HEK293 (cell line): ENCODE measurements at regions not wholly inside any gene's neighbourhood (a gene's known extent, or its start where the extent isn't known, plus 50 kb on each side); places are given as distances from the start of the nearest gene placed in this dataset.
A peak's percentile ranks its signal among the peaks of the same experiment; 100 is the strongest.
"Not testable (repeated sequence)": the region's sequence is repeated elsewhere in the genome, so short reads cannot be mapped to it uniquely, and the experiment has no call there.

Experiments used
- CTCF ChIA-PET: fragments of 350-600 bp; formaldehyde crosslinking; extraction: SDS; loops from one replicate; lab custom pipeline; 2021; ENCODE audit warnings: antibody characterized with exemption; lab: Yijun Ruan, JAX
- POLR2A ChIA-PET: fragments of 300-600 bp; formaldehyde crosslinking; extraction: SDS; loops from one replicate; lab custom pipeline; 2020; ENCODE audit warnings: antibody characterized with exemption, inconsistent platforms; lab: Yijun Ruan, JAX
- H3K27ac ChIP-seq: fragments of 200-500 bp; sonication (Bioruptor generic); 2 replicates; pipeline ENCODE4 v1.5.1; 2014; ENCODE audit warnings: low read depth, low read length, control low read depth, inconsistent platforms; ENCODE audit errors: extremely low read depth
- H3K36me3 ChIP-seq, 2 experiments: fragments of 200-500 bp in 1 of 2; sonication (Bioruptor generic) in 1 of 2; 1 replicate in 1 of 2; 2 replicates in 1 of 2; pipeline ENCODE4 v1.5.1; 2014 to 2017; ENCODE audit warnings: inconsistent platforms in 2 of 2, low read length in 2 of 2; ENCODE audit not compliant: control insufficient read depth in 2 of 2, insufficient read depth in 1 of 2
- H3K4me1 ChIP-seq: fragments of 200-500 bp; sonication (Bioruptor generic); 2 replicates; pipeline ENCODE4 v1.5.1; 2014; ENCODE audit warnings: mild to moderate bottlenecking, low read length, inconsistent platforms; ENCODE audit not compliant: control insufficient read depth, insufficient read depth
- H3K4me3 ChIP-seq: 2 replicates; pipeline ENCODE4 v1.5.1; 2011; ENCODE audit warnings: low read depth, mild to moderate bottlenecking, control low read depth, low read length, moderate library complexity
- H3K9me3 ChIP-seq: fragments of 200-500 bp; sonication (Bioruptor generic); 2 replicates; pipeline ENCODE4 v1.5.1; 2014; ENCODE audit warnings: low read depth, low read length, inconsistent platforms; ENCODE audit not compliant: control insufficient read depth, insufficient read depth
- FEZF1 ChIP-seq: fragments of 450-650 bp; formaldehyde crosslinking; IDR thresholded peaks from 2 replicates; pipeline ENCODE4 v1.5.1; 2016; ENCODE audit warnings: missing biosample characterization, missing genetic modification characterization
- KLF10 ChIP-seq: fragments of 450-650 bp; IDR thresholded peaks from 2 replicates; pipeline ENCODE4 v1.5.1; 2018; ENCODE audit warnings: missing biosample characterization, mild to moderate bottlenecking, missing genetic modification characterization
- MYNN ChIP-seq: fragments of 450-650 bp; formaldehyde crosslinking; IDR thresholded peaks from 2 replicates; pipeline ENCODE4 v1.5.1; 2016; ENCODE audit warnings: missing biosample characterization, missing genetic modification characterization, borderline replicate concordance
- MZF1 ChIP-seq: fragments of 450-650 bp; formaldehyde crosslinking; IDR thresholded peaks from 2 replicates; pipeline ENCODE4 v1.5.1; 2017; ENCODE audit warnings: missing biosample characterization, missing genetic modification characterization, borderline replicate concordance
- TCF7L2 ChIP-seq: IDR thresholded peaks from 2 replicates; pipeline ENCODE4 v1.6.1; 2011; ENCODE audit warnings: low read depth, mild to moderate bottlenecking, inconsistent platforms, low read length, moderate library complexity, borderline replicate concordance
- ZBTB17 ChIP-seq: fragments of 450-650 bp; formaldehyde crosslinking; IDR thresholded peaks from 2 replicates; pipeline ENCODE4 v1.5.1; 2016; ENCODE audit warnings: missing biosample characterization, missing genetic modification characterization
- ZBTB20 ChIP-seq: fragments of 450-650 bp; formaldehyde crosslinking; IDR thresholded peaks from 2 replicates; pipeline ENCODE4 v1.5.1; 2016; ENCODE audit warnings: missing biosample characterization, missing genetic modification characterization
- ZNF19 ChIP-seq: fragments of 450-650 bp; formaldehyde crosslinking; IDR thresholded peaks from 2 replicates; pipeline ENCODE4; 2016; ENCODE audit warnings: missing biosample characterization, missing genetic modification characterization, low read depth
- ZNF354C ChIP-seq: fragments of 450-650 bp; formaldehyde crosslinking; IDR thresholded peaks from 2 replicates; pipeline ENCODE4 v1.5.1; 2016; ENCODE audit warnings: missing biosample characterization, missing genetic modification characterization, low read depth, borderline replicate concordance
- ZNF423 ChIP-seq: fragments of 450-650 bp; formaldehyde crosslinking; IDR thresholded peaks from 2 replicates; pipeline ENCODE4 v1.5.1; 2016; ENCODE audit warnings: missing biosample characterization, missing genetic modification characterization
- ZNF426 ChIP-seq: fragments of 450-650 bp; formaldehyde crosslinking; IDR thresholded peaks from 2 replicates; pipeline ENCODE4 v1.5.1; 2017; ENCODE audit warnings: missing biosample characterization, missing genetic modification characterization, mild to moderate bottlenecking, inconsistent platforms, moderate library complexity
- ZNF560 ChIP-seq: fragments of 450-650 bp; formaldehyde crosslinking; IDR thresholded peaks from 2 replicates; pipeline ENCODE4 v1.5.1; 2017; ENCODE audit warnings: missing biosample characterization, missing genetic modification characterization, borderline replicate concordance
- ZNF585B ChIP-seq: fragments of 450-650 bp; formaldehyde crosslinking; IDR thresholded peaks from 2 replicates; pipeline ENCODE4 v1.5.1; 2016; ENCODE audit warnings: missing biosample characterization, missing genetic modification characterization
- ZNF621 ChIP-seq: fragments of 450-650 bp; formaldehyde crosslinking; IDR thresholded peaks from 2 replicates; pipeline ENCODE4 v1.5.1; 2017; ENCODE audit warnings: missing biosample characterization, missing genetic modification characterization
- ZNF623 ChIP-seq: fragments of 450-650 bp; formaldehyde crosslinking; IDR thresholded peaks from 2 replicates; pipeline ENCODE4 v1.5.1; 2016; ENCODE audit warnings: missing biosample characterization, missing genetic modification characterization
- ZNF624 ChIP-seq: fragments of 450-650 bp; formaldehyde crosslinking; IDR thresholded peaks from 2 replicates; pipeline ENCODE4 v1.5.1; 2017; ENCODE audit warnings: missing biosample characterization, missing genetic modification characterization
- ZNF747 ChIP-seq: fragments of 450-650 bp; formaldehyde crosslinking; IDR thresholded peaks from 2 replicates; pipeline ENCODE4 v1.5.1; 2016; ENCODE audit warnings: missing biosample characterization, missing genetic modification characterization
- ZSCAN16 ChIP-seq: fragments of 450-650 bp; formaldehyde crosslinking; IDR thresholded peaks from 2 replicates; pipeline ENCODE4 v1.5.1; 2016; ENCODE audit warnings: missing biosample characterization, missing genetic modification characterization
- ZSCAN23 ChIP-seq: fragments of 450-650 bp; formaldehyde crosslinking; IDR thresholded peaks from 2 replicates; pipeline ENCODE4 v1.5.1; 2016; ENCODE audit warnings: missing biosample characterization, missing genetic modification characterization
- TF ChIP-seq, protein P1 (sequence below): fragments of 450-650 bp; formaldehyde crosslinking; IDR thresholded peaks from 2 replicates; pipeline ENCODE4 v1.5.1; 2016; ENCODE audit warnings: missing biosample characterization, missing genetic modification characterization
- TF ChIP-seq, protein P2 (sequence below): fragments of 450-650 bp; formaldehyde crosslinking; IDR thresholded peaks from 2 replicates; pipeline ENCODE4 v1.5.1; 2017; ENCODE audit warnings: missing biosample characterization, mild to moderate bottlenecking, missing genetic modification characterization, moderate library complexity
- TF ChIP-seq, protein P3 (sequence below): fragments of 450-650 bp; formaldehyde crosslinking; IDR thresholded peaks from 2 replicates; pipeline ENCODE4 v1.5.1; 2017; ENCODE audit warnings: missing biosample characterization, missing genetic modification characterization

DNA sequence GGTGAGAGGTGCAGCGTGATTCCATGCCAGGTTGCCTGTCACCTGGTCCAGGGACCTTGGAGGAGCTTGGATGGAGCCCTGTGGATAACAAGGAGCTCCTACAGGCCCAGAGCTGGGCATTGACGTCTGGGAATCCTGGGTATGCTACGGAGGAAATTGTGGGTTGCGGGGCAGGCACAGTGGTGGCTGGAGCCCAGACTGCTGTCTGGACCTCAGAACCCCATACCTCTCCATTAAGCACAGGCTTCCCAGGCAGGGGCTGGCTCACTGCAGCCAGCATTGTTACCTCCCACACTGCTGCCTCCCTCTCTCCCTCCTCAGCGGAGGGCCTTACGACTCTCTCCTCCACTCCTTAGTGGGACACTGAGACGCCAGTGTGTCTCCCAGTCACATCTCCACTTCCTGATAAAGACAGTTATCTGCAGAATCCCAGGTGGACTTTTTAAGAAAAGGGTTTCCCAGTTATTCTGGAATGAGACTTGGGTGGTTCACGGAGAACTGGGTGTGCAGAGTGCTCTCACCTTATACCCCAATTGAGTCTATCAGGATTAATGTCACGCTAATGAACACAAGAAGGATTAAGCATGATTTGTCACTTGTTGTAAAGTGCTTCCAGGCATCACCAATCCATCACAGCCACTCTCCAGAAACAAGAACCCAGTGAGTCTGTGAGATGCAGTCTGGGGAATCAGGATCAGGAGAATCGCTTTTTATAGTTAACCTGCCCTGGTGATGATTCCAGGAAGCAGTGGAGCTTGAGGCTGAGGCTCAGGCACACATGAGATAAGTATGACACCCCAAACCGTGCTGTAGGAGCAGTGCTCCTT, 309.4 kb downstream of the RPS24 start:
- Histone ChIP-seq H3K27ac (no peak overlapping the region), H3K4me3 (no peak overlapping the region), H3K9me3 (no peaks in the 10 kb centered on the region), H3K36me3 (no peaks in the 10 kb centered on the region), H3K4me1 (no peaks in the 10 kb centered on the region)
- ChIA-PET POLR2A (no interaction called here), CTCF (no interaction called here)
- TF ChIP-seq ZNF624 (no peak), ZNF423 (tag by site-specific recombination) (no peak), TCF7L2 (no peak), ZNF585B (tag by site-specific recombination) (no peak), ZBTB20 (tag by site-specific recombination) (no peak), ZBTB17 (tag by site-specific recombination) (peak; percentile 74), ZNF747 (tag by site-specific recombination) (no peak)
- TF ChIP-seq, protein P1, sequence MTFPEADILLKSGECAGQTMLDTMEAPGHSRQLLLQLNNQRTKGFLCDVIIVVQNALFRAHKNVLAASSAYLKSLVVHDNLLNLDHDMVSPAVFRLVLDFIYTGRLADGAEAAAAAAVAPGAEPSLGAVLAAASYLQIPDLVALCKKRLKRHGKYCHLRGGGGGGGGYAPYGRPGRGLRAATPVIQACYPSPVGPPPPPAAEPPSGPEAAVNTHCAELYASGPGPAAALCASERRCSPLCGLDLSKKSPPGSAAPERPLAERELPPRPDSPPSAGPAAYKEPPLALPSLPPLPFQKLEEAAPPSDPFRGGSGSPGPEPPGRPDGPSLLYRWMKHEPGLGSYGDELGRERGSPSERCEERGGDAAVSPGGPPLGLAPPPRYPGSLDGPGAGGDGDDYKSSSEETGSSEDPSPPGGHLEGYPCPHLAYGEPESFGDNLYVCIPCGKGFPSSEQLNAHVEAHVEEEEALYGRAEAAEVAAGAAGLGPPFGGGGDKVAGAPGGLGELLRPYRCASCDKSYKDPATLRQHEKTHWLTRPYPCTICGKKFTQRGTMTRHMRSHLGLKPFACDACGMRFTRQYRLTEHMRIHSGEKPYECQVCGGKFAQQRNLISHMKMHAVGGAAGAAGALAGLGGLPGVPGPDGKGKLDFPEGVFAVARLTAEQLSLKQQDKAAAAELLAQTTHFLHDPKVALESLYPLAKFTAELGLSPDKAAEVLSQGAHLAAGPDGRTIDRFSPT (tag by site-specific recombination), result no peak

DNA sequence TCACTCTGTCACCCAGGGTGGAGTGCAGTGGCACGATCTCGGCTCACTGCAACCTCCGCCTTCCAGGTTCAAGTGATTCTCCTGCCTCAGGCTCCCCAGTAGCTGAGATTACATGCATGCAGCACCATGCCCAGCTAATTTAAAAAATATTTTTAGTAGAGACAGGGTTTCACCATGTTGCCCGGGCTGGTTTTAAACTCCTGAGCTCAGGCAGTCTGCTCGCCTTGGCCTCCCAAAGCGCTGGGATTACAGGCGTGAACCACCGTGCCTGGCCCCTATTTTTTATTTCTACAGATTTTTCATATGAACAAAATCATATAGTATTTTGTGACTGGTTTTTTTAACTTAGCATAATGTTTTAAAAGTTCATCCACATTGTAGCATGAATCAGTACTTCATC, 310.6 kb downstream of the RPS24 start:
- POLR2A ChIA-PET, CTCF ChIA-PET: not testable (repeated sequence)

DNA sequence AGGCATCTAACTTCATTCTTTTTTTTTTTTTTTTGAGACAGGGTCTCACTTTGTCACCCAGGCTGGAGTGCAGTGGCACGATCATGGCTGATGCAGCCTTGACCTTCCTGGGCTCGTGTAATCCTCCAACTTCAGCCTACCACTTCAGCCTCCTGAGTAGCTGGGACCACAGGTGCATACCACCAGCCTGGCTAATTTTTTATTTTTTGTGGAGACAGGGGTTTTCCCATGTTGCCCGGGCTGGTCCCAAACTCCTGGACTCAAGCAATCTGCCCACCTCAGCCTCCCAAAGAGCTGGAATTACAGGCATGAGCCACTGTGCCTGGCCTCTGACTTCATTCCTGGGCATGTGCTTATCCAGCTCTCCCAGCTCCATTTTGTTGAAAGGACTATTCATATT, 311.9 kb downstream of the RPS24 start:
- H3K9me3 ChIP-seq, H3K4me1 ChIP-seq, H3K36me3 ChIP-seq, H3K27ac ChIP-seq, H3K4me3 ChIP-seq, POLR2A ChIA-PET: not testable (repeated sequence)
- CTCF ChIA-PET, result interaction anchor here (0.9 kb wide), 1 partner anchor 312 kb away, joined by 4 read pairs; no protein-coding TSS in a partner anchor

More for the DNA sequence above, 310.6 kb downstream of the RPS24 start:
- H3K9me3 ChIP-seq, H3K4me3 ChIP-seq, H3K4me1 ChIP-seq, H3K27ac ChIP-seq, H3K36me3 ChIP-seq: not testable (repeated sequence)

DNA sequence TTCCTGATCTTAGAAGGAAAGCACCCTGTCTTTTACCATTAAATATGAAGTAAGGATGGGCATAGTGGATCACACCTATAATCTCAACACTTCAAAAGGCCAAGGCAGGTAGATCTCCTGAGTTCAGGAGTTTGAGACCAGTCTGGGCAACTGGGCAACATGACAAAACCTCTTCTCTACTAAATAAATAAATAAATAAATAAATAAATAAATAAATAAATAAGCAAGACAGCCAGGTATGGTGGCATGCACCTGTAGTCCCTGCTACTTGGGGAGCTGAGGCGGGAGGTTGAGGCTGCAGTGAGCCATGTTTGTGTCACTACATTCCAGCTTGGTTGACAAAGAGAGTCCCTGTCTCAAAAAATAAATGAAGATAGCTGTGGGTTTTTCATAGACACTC, 313.1 kb downstream of the RPS24 start:
- ChIA-PET CTCF (interaction anchor here (0.5 kb wide), 1 partner anchor 1942 kb away, joined by 5 read pairs; no protein-coding TSS in a partner anchor), POLR2A (no interaction called here)
- no peaks in the 10 kb centered on the region for H3K4me1 ChIP-seq
- H3K9me3 ChIP-seq, result no peaks in the 10 kb centered on the region
- no peak overlapping the region for H3K27ac ChIP-seq
- no peaks in the 10 kb centered on the region for H3K36me3 ChIP-seq
- H3K4me3 ChIP-seq, result no peak overlapping the region
- TF ChIP-seq ZNF623 (tag by site-specific recombination), result peak; percentile 50; the same call in 1 of the 2 replicates
- TF ChIP-seq MZF1 (tag by site-specific recombination), result no peak; the same call in 1 of the 2 replicates
- TF ChIP-seq ZNF585B (tag by site-specific recombination), result no peak
- no peak for TF ChIP-seq ZSCAN23 (tag by site-specific recombination)
- TF ChIP-seq KLF10 (tag by site-specific recombination), result no peak
- TF ChIP-seq MYNN (tag by site-specific recombination), result no peak
- no peak for TF ChIP-seq ZNF621 (tag by site-specific recombination)
- no peak for TF ChIP-seq ZNF354C (tag by site-specific recombination)
- TF ChIP-seq ZNF426, result peak; percentile 58
- TF ChIP-seq ZSCAN16 (tag by site-specific recombination), result no peak
- TF ChIP-seq, protein P2, sequence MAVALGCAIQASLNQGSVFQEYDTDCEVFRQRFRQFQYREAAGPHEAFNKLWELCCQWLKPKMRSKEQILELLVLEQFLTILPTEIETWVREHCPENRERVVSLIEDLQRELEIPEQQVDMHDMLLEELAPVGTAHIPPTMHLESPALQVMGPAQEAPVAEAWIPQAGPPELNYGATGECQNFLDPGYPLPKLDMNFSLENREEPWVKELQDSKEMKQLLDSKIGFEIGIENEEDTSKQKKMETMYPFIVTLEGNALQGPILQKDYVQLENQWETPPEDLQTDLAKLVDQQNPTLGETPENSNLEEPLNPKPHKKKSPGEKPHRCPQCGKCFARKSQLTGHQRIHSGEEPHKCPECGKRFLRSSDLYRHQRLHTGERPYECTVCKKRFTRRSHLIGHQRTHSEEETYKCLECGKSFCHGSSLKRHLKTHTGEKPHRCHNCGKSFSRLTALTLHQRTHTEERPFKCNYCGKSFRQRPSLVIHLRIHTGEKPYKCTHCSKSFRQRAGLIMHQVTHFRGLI (tag by site-specific recombination), result no peak
- TF ChIP-seq ZNF560, result 0 out of 2 replicates have a peak, but pooled peaks have one; percentile 9
- no peak for TF ChIP-seq ZNF19 (tag by site-specific recombination)
- TF ChIP-seq, protein P3, sequence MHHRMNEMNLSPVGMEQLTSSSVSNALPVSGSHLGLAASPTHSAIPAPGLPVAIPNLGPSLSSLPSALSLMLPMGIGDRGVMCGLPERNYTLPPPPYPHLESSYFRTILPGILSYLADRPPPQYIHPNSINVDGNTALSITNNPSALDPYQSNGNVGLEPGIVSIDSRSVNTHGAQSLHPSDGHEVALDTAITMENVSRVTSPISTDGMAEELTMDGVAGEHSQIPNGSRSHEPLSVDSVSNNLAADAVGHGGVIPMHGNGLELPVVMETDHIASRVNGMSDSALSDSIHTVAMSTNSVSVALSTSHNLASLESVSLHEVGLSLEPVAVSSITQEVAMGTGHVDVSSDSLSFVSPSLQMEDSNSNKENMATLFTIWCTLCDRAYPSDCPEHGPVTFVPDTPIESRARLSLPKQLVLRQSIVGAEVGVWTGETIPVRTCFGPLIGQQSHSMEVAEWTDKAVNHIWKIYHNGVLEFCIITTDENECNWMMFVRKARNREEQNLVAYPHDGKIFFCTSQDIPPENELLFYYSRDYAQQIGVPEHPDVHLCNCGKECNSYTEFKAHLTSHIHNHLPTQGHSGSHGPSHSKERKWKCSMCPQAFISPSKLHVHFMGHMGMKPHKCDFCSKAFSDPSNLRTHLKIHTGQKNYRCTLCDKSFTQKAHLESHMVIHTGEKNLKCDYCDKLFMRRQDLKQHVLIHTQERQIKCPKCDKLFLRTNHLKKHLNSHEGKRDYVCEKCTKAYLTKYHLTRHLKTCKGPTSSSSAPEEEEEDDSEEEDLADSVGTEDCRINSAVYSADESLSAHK, result no peak
- TF ChIP-seq FEZF1, result no peak
